Adrenal gland (tissue), 5 donors: ENCODE measurements at regions not wholly inside any gene's neighbourhood (a gene's known extent, or its start where the extent isn't known, plus 50 kb on each side); places are given as distances from the start of the nearest gene placed in this dataset.

Experiments
- POLR2A ChIP-seq, 2 donors: fragments of 450-650 bp; IDR thresholded peaks; one replicate each; pipeline ENCODE4 v1.6.1; 2017; ENCODE audit warnings: antibody characterized with exemption in 2 of 2, mild to moderate bottlenecking in 2 of 2, moderate library complexity in 1 of 2
- TF ChIP-seq, protein P1 (sequence below), 6 experiments: fragments of 450-650 bp in 4 of 6; fragments of 200-600 bp in 2 of 6; sonication (generic) in 1 of 6; IDR thresholded peaks; 1 replicate in 5 of 6; 2 replicates in 1 of 6; pipeline versions ENCODE4 v1.5.1 to v1.8.0; 2016 to 2021; ENCODE audit warnings: antibody characterized with exemption in 6 of 6, mild to moderate bottlenecking in 2 of 6, moderate library complexity in 1 of 6
- donor health status: DM: no; HTN: no; CAD: no.

DNA sequence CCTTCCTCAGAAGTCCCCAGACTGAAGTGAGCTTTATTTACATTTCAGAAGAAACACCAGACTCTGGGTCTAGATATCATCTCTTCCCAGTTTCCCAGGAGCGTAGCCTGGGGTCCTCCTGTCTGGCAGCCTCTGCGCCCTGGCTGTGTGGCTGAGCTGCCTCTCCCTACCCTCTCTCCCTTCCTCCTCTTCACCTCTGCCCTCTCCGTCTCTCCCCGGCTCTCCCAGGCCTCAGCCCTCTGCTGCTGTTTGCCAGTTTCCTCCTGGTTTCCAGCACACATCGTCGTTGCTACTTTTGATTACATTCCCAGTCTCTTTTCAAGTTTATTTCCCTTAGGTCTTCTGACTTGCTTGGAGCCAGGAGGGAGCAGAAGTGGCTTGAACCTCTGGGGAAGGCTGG lies 91.1 kb upstream of the DISP3 start:
- TF ChIP-seq POLR2A (IDR thresholded peaks at IDR 0.05): no peak
- TF ChIP-seq, protein P1, sequence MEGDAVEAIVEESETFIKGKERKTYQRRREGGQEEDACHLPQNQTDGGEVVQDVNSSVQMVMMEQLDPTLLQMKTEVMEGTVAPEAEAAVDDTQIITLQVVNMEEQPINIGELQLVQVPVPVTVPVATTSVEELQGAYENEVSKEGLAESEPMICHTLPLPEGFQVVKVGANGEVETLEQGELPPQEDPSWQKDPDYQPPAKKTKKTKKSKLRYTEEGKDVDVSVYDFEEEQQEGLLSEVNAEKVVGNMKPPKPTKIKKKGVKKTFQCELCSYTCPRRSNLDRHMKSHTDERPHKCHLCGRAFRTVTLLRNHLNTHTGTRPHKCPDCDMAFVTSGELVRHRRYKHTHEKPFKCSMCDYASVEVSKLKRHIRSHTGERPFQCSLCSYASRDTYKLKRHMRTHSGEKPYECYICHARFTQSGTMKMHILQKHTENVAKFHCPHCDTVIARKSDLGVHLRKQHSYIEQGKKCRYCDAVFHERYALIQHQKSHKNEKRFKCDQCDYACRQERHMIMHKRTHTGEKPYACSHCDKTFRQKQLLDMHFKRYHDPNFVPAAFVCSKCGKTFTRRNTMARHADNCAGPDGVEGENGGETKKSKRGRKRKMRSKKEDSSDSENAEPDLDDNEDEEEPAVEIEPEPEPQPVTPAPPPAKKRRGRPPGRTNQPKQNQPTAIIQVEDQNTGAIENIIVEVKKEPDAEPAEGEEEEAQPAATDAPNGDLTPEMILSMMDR (IDR thresholded peaks at IDR 0.05): no peak
